PFSK-1 (cell line): ENCODE measurements at regions not wholly inside any gene's neighbourhood (a gene's known extent, or its start where the extent isn't known, plus 50 kb on each side); places are given as distances from the start of the nearest gene placed in this dataset.

Experiments used
- FOXP2 ChIP-seq: optimal IDR thresholded peaks from 2 replicates; pipeline ENCODE3; 2011; ENCODE audit warnings: borderline replicate concordance, control low read depth, inconsistent platforms; ENCODE audit not compliant: insufficient read depth; ENCODE audit errors: extremely low read length, extremely low read depth
- REST ChIP-seq, 2 experiments: IDR thresholded peaks; 2 replicates each; pipeline versions ENCODE4 v1.6.1 to v1.8.0; 2011 to 2012; ENCODE audit warnings: low read depth in 2 of 2, low read length in 2 of 2, control low read depth in 1 of 2, inconsistent platforms in 1 of 2, mild to moderate bottlenecking in 1 of 2, moderate library complexity in 1 of 2; ENCODE audit not compliant: insufficient read depth in 1 of 2

GRCh38 chr10:3978761-3979160 is 193.8 kb upstream of the KLF6 start:
- TF ChIP-seq FOXP2 = no peak
- no peak for TF ChIP-seq REST (IDR thresholded peaks at IDR 0.05; ENCODE audit: insufficient read depth in 1 of 2, low read depth in 2 of 2, low read length in 2 of 2)
